Heart right ventricle (tissue), 16 donors: ENCODE measurements at regions not wholly inside any gene's neighbourhood (a gene's known extent, or its start where the extent isn't known, plus 50 kb on each side); places are given as distances from the start of the nearest gene placed in this dataset.

Experiments used
- ATAC-seq, 8 donors: fragments of 200-7000 bp; cut with Tn5 transposase; one replicate each; pipeline ENCODE4 v1.9.1; 2020; ENCODE audit warnings: mild to moderate bottlenecking in 8 of 8, moderate library complexity in 8 of 8, moderate number of reproducible peaks in 1 of 8
- DNase-seq, 2 donors: peaks; one replicate each; pipeline ENCODE4 v3.0.0-alpha.2; 2020
- H3K27ac ChIP-seq, 10 donors: fragments of 200-600 bp; sonication (generic) in 2 of 10; one replicate each; pipeline versions ENCODE4 v1.5.0 to v1.8.0; 2020 to 2022; ENCODE audit warnings: mild to moderate bottlenecking in 3 of 10
- H3K27me3 ChIP-seq, 7 donors: fragments of 200-600 bp; one replicate each; pipeline ENCODE4 v1.8.0; 2021 to 2022; ENCODE audit warnings: mild to moderate bottlenecking in 2 of 7
- H3K36me3 ChIP-seq, 9 donors: fragments of 200-600 bp; sonication (generic) in 1 of 9; one replicate each; pipeline versions ENCODE4 v1.5.0 to v1.8.0; 2020 to 2022; ENCODE audit warnings: mild to moderate bottlenecking in 2 of 9
- H3K4me1 ChIP-seq, 9 donors: fragments of 200-600 bp; sonication (generic) in 1 of 9; one replicate each; pipeline versions ENCODE4 v1.5.0 to v1.8.0; 2020 to 2022; ENCODE audit warnings: mild to moderate bottlenecking in 4 of 9
- H3K4me3 ChIP-seq, 10 donors: fragments of 200-600 bp; sonication (generic) in 2 of 10; one replicate each; pipeline versions ENCODE4 v1.5.0 to v1.8.0; 2020 to 2022; ENCODE audit warnings: mild to moderate bottlenecking in 7 of 10, moderate library complexity in 2 of 10
- H3K9me3 ChIP-seq, 11 donors: fragments of 200-600 bp in 10 of 11; sonication (generic) in 2 of 11; one replicate each; pipeline versions ENCODE4 v1.5.0 to v1.8.0; 2013 to 2022; ENCODE audit warnings: mild to moderate bottlenecking in 2 of 11, control low read depth in 1 of 11, moderate library complexity in 1 of 11
- WGBS, 2 donors: extraction: QIAGEN DNeasy Blood & Tissue Kit; methylation state at CpG; one replicate each; pipeline ENCODE4 v1.1.7; 2013; ENCODE audit warnings: inconsistent platforms in 1 of 2; 5-methylcytosine and 5-hydroxymethylcytosine counted together
- intact Hi-C, 10 donors: fragments of 100-400 bp; cut with DNase I; formaldehyde crosslinking; loops; one replicate each; pipeline versions ENCODE4 v1.11.1 to v1.14.2; 2022
- TF ChIP-seq, protein P1 (sequence below), 9 donors: fragments of 200-600 bp; sonication (generic) in 2 of 9; IDR thresholded peaks; one replicate each; pipeline versions ENCODE4 v1.5.0 to v1.8.0; 2021 to 2022; ENCODE audit warnings: antibody characterized with exemption in 9 of 9, mild to moderate bottlenecking in 5 of 9, moderate library complexity in 1 of 9
- donor health status: Arrhythmogenic right ventricular cardiomyopathy.
- donor health status: ischemic (EF 13 %, LVEDD 7.1; RV severe dilation, severe dysfunction).
- donor health status: healthy with polysubstance abuse.
- donor health status: DM: no; HTN: yes; CAD: no.
- donor health status: DM: no; HTN: no; CAD: no.
- donor health status: ischemic (EF 25% LVEDD 6.9; RV normal size, moderate dysfunction).
- donor health status: ischemic (EF 25% LVEDD 5.7; RV mildly dilated, moderate dysfunction).
- donor health status: healthy.
- donor health status: DM: yes; HTN: yes; CAD: no.
- donor health status: Ischemic cardiomyopathy.
- donor health status: ischemic (EF 35%, LVEDD 5.7; RV mildly dilated, moderate dysfunction).
- donor health status: nonischemic (EF 11% LVEDD 7.7; RV severe dilation, severe dysfunction).
- donor health status: DM: yes; HTN: yes; CAD: no.
- donor health status: PGD.
- donor health status: ischemic (EF 29% LVEDD 5.4; RV normal size, mild dysfunction).
- donor health status: nonischemic (EF 23%, LVEDD 6.1; RV moderate dilation, normal function).

DNA sequence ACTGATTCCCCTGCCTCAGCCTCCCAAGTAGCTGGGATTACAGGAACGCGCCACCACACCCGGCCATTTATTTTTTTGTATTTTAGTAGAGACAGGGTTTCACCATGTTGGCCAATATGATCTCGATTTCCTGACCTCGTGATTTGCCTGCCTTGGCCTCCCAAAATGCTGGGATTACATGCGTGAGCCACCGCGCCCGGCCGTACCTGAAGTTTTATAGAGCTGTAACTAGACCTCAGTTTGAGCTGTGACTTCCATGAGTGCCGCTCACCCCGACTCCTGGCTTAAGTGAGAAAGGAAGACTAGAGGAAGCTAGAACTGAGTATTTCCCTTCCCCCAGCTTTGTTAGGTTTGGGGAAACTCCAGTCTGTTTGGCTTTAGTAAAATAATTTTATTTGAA, 1283.1 kb downstream of the KCNT2 start:
- no peaks in the 10 kb centered on the region for H3K27me3 ChIP-seq
- no peak for ATAC-seq
- TF ChIP-seq, protein P1, sequence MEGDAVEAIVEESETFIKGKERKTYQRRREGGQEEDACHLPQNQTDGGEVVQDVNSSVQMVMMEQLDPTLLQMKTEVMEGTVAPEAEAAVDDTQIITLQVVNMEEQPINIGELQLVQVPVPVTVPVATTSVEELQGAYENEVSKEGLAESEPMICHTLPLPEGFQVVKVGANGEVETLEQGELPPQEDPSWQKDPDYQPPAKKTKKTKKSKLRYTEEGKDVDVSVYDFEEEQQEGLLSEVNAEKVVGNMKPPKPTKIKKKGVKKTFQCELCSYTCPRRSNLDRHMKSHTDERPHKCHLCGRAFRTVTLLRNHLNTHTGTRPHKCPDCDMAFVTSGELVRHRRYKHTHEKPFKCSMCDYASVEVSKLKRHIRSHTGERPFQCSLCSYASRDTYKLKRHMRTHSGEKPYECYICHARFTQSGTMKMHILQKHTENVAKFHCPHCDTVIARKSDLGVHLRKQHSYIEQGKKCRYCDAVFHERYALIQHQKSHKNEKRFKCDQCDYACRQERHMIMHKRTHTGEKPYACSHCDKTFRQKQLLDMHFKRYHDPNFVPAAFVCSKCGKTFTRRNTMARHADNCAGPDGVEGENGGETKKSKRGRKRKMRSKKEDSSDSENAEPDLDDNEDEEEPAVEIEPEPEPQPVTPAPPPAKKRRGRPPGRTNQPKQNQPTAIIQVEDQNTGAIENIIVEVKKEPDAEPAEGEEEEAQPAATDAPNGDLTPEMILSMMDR (IDR thresholded peaks at IDR 0.05) = no peak
- H3K4me3 ChIP-seq = no peak overlapping the region
- no peak overlapping the region for H3K27ac ChIP-seq
- no peaks in the 10 kb centered on the region for H3K36me3 ChIP-seq
- H3K4me1 ChIP-seq = no peaks in the 10 kb centered on the region
- intact Hi-C loops = no loop called here
- DNase-seq = no peak
- H3K9me3 ChIP-seq = peaks cover 0 to 8% (median 0%) of the 10 kb centered on the region in 11 donors
- 95% methylated on average over 12 of the region's 12 CpGs for WGBS, 2 donors

GRCh38 chr1:195306281-195306680, 1302.0 kb downstream of the KCNT2 start:
- 66 to 75% methylated on average over 4 of the region's 4 CpGs for WGBS, 2 donors

DNA sequence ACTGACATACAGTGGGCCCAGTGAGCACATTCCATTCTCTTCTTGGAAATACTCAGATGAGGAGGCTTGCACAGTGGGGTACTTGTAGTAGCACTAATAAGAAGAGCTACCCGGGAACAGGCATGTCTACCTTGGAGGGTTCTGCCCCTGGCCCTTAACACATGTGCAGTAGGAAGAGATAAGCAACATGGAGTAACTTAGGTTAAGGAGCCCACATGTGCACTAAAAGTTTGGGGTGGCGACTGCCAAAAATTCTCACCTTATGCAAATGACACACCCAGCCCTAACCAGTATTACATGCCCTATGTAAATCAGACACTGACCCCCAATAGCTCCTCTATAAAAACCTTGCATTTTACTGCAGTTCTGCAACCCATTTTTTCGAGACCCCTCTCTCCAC, 1313.3 kb downstream of the KCNT2 start:
- no peak for DNase-seq
- WGBS, 2 donors = 79 to 86% methylated on average over 3 of the region's 3 CpGs
- no peaks in the 10 kb centered on the region for H3K27me3 ChIP-seq

More at GRCh38 chr1:195306281-195306680, 1302.0 kb downstream of the KCNT2 start:
- H3K4me3 ChIP-seq = no peak overlapping the region
- H3K4me1 ChIP-seq = no peaks in the 10 kb centered on the region
- no peaks in the 10 kb centered on the region for H3K27me3 ChIP-seq
- peaks cover 0 to 6% (median 0%) of the 10 kb centered on the region in 11 donors for H3K9me3 ChIP-seq
- H3K36me3 ChIP-seq = no peaks in the 10 kb centered on the region
- no peak overlapping the region for H3K27ac ChIP-seq
- no peak for ATAC-seq
- no peak for DNase-seq
- intact Hi-C loops = no loop called here
- TF ChIP-seq, protein P1 (IDR thresholded peaks at IDR 0.05) = no peak

GRCh38 chr1:195278644-195279043, 1329.6 kb downstream of the KCNT2 start:
- H3K4me3 ChIP-seq = no peak overlapping the region
- no peak for ATAC-seq
- no peaks in the 10 kb centered on the region for H3K27me3 ChIP-seq
- H3K36me3 ChIP-seq = no peaks in the 10 kb centered on the region
- H3K9me3 ChIP-seq = no peaks in the 10 kb centered on the region
- intact Hi-C loops = no loop called here
- H3K27ac ChIP-seq = no peak overlapping the region
- 63 to 82% methylated on average over 1 of the region's 1 CpG for WGBS, 2 donors
- TF ChIP-seq, protein P1 (IDR thresholded peaks at IDR 0.05) = no peak
- no peaks in the 10 kb centered on the region for H3K4me1 ChIP-seq
- no peak for DNase-seq

More for the DNA sequence above, 1313.3 kb downstream of the KCNT2 start:
- Histone ChIP-seq H3K9me3 (peaks cover 0 to 5% (median 0%) of the 10 kb centered on the region in 11 donors), H3K4me1 (no peaks in the 10 kb centered on the region), H3K27ac (no peak overlapping the region), H3K4me3 (no peak overlapping the region), H3K36me3 (no peaks in the 10 kb centered on the region)
- intact Hi-C loops = no loop called here
- ATAC-seq = no peak
- TF ChIP-seq, protein P1 (IDR thresholded peaks at IDR 0.05) = no peak
